Activated effector memory CD4-positive, alpha-beta T cell treated with anti-CD3 and anti-CD28 coated beads, Interleukin-2, amount 50 U/mL, for 16 hours (primary cell): ENCODE measurements at regions not wholly inside any gene's neighbourhood (a gene's known extent, or its start where the extent isn't known, plus 50 kb on each side); places are given as distances from the start of the nearest gene placed in this dataset.

Experiments
- DNase-seq: peaks from one replicate; pipeline ENCODE4 v3.0.0-alpha.2; 2020

DNA sequence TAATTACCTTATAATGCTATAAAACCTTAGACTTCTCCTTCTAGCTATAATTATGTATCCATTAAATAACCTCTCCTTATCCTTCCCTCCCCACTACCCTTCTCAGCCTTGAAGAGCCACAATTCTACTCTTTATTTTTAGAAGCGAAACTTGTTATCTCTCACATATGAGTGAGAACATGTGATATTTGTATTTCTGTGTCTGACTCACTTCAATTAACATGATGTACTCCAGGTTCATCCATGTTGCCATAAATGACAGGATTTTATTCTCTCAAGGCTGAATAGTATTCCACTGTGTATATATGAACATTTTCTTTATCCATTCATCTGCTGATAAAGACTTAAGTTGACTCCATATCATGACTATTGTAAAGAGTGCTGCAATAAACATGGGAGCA is 485.6 kb downstream of the FLRT2 start:
- DNase-seq, result no peak

GRCh38 chr14:86013641-86014040 is 483.7 kb downstream of the FLRT2 start:
- DNase-seq, result no peak

GRCh38 chr14:86012461-86012860 is 482.5 kb downstream of the FLRT2 start:
- DNase-seq, result no peak

DNA sequence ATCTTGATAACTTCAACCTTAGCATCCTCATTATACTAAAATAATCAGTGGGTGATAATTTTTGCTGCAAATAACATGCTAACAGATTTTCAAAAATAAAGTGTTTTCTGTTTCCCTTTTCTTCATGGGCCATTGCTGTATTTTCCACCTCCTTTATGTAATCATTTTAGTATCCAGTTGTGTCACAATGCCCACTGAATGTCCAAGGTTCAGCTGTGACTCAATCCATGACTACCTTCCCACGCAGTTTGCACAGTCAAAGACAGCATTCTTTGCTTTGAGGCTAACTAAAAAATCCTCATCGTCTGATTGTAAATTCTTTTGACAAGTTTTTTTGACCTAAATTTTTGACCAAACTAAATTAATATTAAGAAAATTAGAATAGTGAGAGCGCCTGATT is 474.1 kb downstream of the FLRT2 start:
- DNase-seq, result no peak

DNA sequence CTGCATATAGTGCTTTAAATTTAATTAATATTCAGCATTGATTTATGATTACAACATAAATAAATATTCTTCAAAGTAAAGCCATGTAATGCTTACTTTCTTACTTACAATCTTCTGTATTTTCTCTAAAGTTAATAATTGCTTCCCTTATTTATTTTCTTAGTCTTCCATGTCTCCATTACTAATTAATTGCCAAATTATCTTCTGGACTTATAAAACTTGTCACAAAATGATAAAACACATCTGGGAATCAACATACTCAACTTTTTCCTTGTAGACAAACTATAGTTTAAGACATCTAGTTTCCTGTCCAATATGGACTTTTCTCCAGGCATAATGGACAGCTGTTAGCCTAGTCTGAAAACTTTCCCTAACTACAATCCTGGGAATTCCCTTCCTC is 466.6 kb downstream of the FLRT2 start:
- DNase-seq, result no peak

GRCh38 chr14:85991156-85991555 is 461.2 kb downstream of the FLRT2 start:
- DNase-seq, result no peak

DNA sequence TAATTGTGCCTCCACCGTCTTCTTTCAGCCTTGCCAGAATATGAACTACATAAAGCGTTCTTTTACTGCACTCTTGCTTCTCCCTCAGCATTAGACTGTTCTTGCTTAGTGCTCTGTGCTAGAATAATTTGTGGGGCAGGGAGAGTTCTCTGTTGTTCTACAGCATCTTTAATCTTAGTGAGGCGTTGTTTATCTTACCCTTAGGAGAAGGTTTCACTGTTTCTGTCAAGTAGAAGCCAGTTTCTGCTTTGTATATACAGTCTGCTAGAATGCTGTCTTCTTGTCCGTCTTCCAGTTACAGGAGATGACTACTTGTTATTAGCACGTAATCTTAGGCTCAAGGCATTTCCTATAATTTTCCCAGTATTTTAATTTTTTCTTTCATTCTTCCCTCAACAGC is 458.0 kb downstream of the FLRT2 start:
- DNase-seq, result no peak

GRCh38 chr14:85987292-85987691 is 457.3 kb downstream of the FLRT2 start:
- no peak for DNase-seq

- DNase-seq, result no peak
Observed at GRCh38 chr14:85978582-85979250, 448.8 kb downstream of the FLRT2 start.

- DNase-seq, result no peak
Observed at GRCh38 chr14:85974602-85975001, 444.7 kb downstream of the FLRT2 start.

- no peak for DNase-seq
Observed at GRCh38 chr14:85963486-85963885, 433.5 kb downstream of the FLRT2 start.

GRCh38 chr14:85960756-85961155 is 430.8 kb downstream of the FLRT2 start:
- DNase-seq, result no peak

DNA sequence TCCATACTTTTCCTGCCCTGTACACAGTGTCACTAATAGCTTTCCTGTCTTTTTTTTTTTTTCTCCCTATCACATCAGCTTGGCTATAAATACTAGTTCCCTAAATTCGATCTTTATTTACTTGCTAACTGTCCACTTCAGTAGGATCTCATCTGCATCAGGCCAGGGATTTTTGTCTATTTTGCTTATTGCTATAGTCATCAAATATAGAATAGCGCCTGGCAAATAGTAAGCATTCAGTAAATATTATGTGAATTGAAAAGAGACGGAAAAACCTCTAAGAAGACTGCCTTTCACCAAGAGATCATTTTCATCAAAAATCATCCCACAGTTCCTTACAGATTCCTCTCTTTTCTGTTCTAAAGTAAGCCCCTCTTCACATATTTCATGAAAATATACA is 429.1 kb downstream of the FLRT2 start:
- no peak for DNase-seq

DNA sequence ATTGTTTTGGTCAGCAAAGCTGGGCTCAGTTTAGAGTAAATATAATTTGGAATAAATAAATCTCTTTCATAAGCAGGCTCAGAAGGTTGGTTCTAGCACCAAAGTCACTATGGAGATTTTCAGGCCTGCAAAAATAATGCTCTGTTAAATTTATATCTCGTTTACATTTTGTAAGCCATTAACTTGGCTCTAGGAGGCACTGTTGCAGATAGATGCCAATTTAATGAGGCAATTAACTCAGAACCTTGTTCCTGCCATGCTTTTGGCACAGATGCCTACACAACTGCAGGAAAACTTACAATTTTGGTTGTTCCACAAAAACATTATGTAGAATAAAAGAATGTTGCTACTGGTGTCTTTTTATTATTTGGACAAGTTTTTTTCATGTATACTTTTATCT is 428.1 kb downstream of the FLRT2 start:
- DNase-seq, result no peak

DNA sequence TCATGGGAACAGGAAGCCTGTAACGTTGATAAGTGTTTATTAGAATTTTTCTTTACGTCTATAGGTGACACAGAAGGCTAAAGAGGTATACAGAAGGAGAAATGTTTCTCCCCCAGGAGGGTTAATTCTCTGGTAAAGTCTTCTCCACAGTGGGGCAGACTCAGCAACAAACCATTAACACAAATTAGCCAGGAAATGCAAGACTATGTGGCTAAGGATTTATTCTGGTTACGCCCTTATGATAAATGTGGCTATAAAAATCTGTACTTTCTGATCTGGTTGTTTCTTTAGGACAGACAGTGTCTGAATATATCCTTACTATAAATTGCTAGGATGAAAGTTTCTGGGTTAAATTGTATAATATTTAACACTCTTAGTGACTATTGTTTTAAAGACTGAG is 423.3 kb downstream of the FLRT2 start:
- DNase-seq, result no peak

GRCh38 chr14:85948153-85948552 is 418.2 kb downstream of the FLRT2 start:
- DNase-seq, result no peak

GRCh38 chr14:85947461-85948139 is 417.7 kb downstream of the FLRT2 start:
- no peak for DNase-seq

DNA sequence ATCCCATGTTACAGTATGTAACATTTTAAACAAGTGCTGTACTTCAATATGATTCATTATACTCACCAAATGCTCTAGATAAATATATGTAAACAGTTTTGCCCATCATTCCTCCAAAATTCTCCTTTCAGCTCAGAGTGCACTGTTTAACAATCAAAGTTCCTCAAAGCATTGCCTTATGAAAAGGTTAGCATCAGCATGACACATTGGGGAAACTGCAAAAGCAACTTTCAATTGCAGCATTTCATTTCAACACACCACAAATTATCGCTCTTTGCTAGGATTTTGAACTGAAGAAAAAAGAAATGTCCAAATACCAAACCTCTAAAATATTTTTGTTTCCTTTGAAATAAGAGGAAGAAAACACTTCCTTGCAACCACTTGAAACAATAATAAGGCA is 413.2 kb downstream of the FLRT2 start:
- DNase-seq, result no peak

GRCh38 chr14:85934886-85935254 is 404.9 kb downstream of the FLRT2 start:
- DNase-seq, result no peak

DNA sequence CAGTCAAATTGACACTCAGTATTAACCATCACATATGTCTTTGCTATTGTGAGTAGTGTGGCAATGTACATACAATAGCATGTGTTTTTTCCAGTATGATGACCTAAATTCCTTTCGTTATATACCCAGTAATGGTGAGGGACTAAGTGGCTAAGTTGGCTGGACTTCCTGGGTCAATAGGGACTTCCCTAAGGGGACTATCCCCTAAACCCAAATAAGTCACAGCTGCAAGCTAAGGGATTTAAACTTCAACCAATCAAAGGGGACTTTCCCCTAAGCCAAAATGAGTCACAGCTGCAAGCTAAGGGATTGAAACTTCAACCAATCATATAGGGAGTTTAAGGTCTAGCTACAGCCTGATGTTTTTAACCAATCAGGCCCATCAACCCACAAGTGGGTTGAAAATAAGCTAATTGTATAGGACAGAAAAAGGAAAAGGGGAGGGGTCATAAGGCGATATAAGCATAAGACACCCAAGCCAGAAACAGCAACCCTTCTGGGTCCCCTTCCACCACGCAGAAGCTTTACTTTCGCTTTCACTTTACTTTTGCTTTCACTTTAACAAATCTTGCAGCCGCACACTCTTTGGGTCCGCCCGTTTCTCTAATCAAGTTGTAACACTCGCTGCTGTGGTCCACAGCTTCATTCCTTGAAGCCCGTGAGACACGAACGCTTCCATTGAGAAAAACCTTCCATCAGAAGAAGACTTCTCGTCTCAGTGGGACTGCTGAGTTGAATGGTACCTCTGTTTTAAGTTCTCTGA is 404.4 kb downstream of the FLRT2 start:
- DNase-seq, result peak; percentile 82

DNA sequence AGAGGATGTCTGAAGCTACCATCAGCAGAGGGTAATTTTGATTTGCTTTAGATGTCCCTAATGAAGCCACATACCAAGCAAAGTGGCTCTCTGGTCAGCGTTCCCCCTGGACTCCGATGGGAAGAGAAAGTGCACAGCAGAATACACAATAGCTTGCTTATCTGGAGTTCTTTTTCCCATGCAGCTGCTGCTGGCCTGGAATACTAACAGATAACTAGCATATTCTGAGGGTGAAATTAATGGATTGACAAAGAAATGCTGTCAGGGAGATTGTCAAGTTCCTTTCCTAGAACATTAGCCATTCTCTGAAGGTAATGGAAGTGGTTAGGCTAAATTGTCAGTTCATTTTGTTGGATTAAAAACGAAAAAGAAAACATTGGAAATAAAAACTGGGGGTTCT is 391.3 kb downstream of the FLRT2 start:
- no peak for DNase-seq

DNA sequence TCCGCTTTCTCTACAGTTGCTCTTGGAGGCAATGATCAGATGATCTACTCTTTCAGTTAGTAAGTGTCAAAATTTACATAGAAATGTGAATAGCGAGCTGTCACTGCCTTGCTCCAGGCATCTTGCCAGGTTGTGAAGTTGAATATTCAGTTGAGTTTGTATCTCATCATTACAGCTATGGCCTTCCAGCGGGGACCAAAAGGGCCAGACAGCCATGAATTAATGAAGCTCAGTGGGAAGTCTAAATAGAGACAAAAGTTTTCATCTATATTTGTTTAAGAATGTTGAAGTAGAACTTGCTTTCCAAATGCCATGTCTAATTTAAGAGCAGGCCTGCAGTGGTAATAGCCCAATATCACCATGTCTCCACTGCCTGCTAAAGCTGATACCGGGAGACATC is 387.8 kb downstream of the FLRT2 start:
- DNase-seq, result no peak

DNA sequence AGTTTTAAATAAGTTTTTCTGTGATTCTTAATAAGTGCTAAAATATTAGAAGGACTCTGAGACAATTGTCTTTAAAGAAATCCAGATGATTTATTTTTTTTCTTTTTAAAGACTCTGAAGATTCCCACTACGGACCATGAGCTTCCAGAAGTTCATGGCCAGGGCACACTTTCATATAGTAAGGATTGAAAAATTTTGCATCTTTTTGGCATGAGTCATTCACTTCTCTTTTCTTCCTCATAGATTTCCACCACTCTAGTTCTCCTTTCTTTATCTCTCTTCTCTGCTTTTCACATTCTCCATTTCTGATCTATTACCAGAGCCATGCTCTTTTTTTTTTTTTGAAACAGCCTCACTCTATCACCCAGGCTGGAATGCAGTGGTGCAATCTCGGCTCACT is 385.8 kb downstream of the FLRT2 start:
- DNase-seq, result no peak

GRCh38 chr14:85912141-85912540 is 382.2 kb downstream of the FLRT2 start:
- DNase-seq, result no peak
